GM20431 (cell line): ENCODE measurements at regions not wholly inside any gene's neighbourhood (a gene's known extent, or its start where the extent isn't known, plus 50 kb on each side); places are given as distances from the start of the nearest gene placed in this dataset.

Experiments
- in situ Hi-C: fragments of 300-500 bp; cut with MseI, MboI; formaldehyde crosslinking; loops from one replicate; pipeline ENCODE4 v1.15.0; 2020; ENCODE audit warnings: low sequenced_read_pairs; ENCODE audit not compliant: unreplicated experiment

DNA sequence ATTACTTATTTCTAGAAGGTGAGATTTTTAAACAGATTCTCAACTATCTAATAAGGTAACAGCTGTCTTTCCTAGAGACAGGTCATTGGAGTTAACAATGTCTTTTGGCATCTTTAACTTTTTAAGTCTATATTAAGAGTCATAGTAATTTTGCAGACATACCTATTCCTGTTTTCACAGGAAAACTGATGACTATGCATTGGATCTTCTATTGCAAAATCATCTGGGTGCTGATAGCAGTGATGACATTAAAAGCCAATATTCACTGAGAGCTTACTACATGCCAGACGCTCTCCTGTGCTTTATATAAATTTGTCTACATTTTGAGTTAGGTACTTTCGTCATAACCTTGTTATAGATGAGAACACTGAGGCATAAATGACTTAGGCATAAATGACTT is 462.4 kb upstream of the MARCKS start:
- in situ Hi-C loops: no loop called here

DNA sequence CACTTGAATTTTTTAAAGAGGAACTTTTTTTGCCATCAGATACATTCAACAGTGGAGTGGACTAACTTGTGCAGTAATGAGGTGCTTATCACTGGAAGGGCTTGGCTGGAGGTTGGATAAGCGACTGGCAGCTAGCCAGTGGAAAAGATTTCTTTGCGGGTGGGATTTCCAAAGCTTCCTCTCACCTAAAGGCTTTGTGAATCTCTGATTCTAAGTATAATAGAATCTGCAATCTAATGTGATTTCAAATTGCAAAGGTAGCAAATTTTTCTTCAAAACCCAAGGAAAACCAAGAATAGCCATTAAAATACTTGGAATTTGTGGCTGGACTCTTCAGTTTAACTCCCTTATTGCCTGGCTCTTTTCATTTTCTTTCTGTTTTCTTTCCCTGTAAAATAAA is 460.4 kb upstream of the MARCKS start:
- in situ Hi-C loops: no loop called here

DNA sequence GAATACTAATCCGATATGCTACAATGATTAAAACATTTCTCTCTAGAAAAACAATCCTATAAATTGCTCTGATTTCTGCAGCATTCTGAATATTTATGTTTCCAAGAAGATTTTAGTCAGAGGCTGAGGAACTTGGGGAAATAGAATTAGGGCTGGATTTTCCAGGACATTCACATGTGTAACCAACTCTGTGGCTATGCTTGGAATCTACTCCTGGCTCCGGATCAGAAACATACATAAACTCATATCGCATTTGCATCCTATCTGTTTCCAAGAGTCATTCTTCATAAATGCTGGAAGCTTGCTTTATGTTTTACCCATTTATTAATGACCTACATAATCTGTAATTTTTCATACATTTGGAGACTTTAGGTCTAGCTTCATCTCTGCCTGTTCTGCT is 459.9 kb upstream of the MARCKS start:
- in situ Hi-C loops: no loop called here

- in situ Hi-C loops: no loop called here
Measured at GRCh38 chr6:113401231-113401630, 455.9 kb upstream of the MARCKS start.

DNA sequence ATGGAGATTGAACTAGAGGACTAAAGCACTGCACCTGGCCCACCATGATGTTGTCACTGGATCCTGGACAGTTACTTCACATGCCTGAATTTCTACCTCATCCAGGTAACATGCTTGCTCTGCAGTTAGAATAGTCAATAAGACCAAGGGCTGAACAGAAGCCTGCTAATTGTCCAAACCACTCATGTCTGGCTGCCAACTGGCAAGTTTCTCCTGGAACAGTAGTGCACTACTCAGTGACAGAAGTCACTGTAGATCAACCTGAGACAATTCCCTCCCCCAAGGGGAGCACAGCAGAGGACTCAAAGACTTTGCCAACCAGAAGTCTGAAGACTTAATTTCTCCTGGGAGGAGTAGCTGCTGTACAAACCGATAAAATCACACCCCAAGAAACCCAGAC is 454.6 kb upstream of the MARCKS start:
- in situ Hi-C loops: no loop called here

GRCh38 chr6:113403966-113404595 is 453.1 kb upstream of the MARCKS start:
- in situ Hi-C loops: no loop called here

DNA sequence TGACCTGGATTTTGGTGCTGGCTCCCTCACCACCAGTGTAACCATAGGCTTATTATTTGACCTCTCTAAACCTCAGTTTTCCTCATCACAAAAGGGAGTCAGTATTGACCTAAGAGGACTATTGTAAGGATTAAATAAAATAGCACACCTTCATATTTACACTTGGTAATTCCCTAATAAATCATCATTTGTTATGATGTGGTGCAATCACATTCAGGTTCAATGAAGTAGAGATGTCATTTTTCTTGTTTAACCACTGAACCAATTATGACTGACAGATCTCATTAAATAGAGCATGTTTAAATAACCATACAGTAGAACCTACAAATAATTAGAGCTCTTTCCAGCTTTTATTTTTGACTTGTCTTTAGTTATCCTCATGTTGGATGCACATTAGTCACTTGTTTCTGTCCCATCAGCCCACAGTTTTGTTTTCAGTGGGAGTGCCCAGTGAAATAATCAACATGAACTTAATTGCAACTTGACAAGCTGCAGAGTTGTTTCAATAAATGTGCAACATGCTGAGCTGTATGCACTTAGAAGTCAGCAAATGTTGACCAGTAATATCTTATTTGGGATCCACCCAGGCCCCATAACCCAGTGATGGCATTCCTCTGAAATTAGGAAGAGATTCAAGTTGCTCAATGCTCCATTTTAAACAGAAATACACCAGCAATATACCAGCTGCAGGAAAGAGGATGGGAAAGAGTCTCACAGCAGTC is 451.7 kb upstream of the MARCKS start:
- in situ Hi-C loops: no loop called here

DNA sequence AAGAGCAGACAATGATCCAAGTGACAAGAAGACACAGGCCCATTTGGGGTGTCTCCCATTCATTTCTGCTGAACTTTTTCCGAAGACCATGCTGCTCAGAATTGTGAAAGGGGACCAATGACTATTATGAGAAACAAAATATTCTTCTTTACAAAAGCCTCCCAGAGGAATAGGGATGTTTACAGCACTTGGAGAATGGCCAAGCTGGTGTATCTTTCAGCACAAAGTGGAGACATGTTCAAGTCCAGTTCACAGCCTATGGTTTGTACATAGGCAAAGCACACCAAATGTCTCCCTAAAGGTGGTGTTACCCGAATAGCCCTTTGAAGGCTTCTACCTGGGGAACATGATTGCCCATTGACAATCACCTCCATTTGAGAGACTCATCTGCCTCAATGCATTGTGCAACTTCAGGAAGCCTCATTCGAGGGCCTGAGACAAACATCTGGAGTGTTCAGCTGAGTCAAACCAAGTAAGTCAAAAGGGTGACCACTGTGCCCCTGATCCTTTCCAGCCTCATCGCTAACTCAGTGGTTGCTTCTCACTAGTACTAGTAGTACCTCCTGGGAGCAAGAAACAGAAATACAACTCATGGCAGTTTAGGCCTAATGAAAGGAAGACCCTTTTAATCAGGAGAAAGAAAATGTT is 451.0 kb upstream of the MARCKS start:
- in situ Hi-C loops: no loop called here

GRCh38 chr6:113411011-113411410 is 446.1 kb upstream of the MARCKS start:
- in situ Hi-C loops: no loop called here

GRCh38 chr6:113412589-113413357 is 444.4 kb upstream of the MARCKS start:
- in situ Hi-C loops: no loop called here

DNA sequence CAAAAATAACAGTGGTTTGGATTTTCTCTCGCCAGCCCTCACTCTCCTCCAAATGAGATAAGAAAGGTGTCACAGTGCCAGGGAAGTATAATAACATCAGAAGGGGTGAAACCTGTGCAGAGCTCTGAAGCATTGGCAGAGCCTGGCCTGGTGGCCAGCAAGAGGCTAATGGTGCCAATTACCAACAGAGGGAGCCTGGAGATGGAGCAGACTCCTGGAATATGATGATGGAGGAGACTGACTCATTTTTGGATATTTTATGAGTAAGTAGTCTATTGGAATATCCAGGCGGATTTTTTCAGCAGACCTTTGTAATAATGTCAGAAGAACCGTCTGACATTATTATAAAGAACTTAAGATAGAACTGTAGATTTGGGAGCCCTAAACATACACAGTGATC is 442.6 kb upstream of the MARCKS start:
- in situ Hi-C loops: no loop called here

- in situ Hi-C loops: no loop called here
Measured at GRCh38 chr6:113416170-113416569, 441.0 kb upstream of the MARCKS start.

DNA sequence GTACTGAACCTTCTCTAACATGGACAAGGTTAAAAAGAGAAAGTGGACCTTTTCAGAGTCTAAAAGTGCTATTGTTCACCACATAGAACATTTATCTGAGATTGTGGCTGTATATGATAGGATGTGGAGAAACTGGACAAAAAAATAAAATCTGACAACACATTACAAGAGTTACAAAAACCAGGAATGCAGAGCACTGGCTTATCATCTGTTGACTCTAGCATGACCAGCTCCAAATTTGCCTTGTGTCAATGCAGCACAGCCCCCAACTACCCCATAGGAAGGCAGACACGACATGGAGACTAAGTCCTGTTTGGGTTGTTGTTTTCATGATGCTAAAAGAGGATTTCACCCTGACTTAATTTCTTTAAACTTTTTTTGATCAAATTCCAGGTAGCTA is 436.9 kb upstream of the MARCKS start:
- in situ Hi-C loops: no loop called here

- in situ Hi-C loops: no loop called here
Measured at GRCh38 chr6:113421997-113422396, 435.1 kb upstream of the MARCKS start.

- in situ Hi-C loops: no loop called here
Measured at GRCh38 chr6:113423956-113424355, 433.2 kb upstream of the MARCKS start.

GRCh38 chr6:113425977-113426660 is 431.0 kb upstream of the MARCKS start:
- in situ Hi-C loops: no loop called here

DNA sequence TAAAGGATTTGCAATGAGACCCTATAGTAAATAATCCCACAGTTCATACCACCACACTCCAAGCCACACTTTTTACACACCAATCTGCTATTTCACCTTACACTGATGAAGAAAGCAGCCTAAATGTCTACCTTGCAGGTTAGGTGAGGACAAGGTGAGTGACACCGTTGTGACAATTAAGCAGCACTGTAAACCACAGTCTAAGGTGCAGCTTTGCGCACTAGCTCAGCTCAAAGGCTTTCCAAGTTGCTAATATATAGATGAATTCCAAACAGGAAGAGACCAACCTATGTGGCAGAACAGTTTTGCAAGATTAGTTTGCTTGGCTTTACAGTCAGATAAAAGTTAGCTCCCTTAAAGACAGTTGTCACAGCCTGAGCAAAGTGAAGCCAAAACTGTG is 429.5 kb upstream of the MARCKS start:
- in situ Hi-C loops: no loop called here

- in situ Hi-C loops: no loop called here
Measured at GRCh38 chr6:113428702-113429101, 428.4 kb upstream of the MARCKS start.

GRCh38 chr6:113432521-113433334 is 424.4 kb upstream of the MARCKS start:
- in situ Hi-C loops: no loop called here
